GM23338 (cell line): ENCODE measurements at regions not wholly inside any gene's neighbourhood (a gene's known extent, or its start where the extent isn't known, plus 50 kb on each side); places are given as distances from the start of the nearest gene placed in this dataset.

ENCODE experiments used
- ATAC-seq: fragments of 200-7000 bp; cut with Tn5 transposase; 3 replicates; pipeline ENCODE4 v1.9.1; 2020
- DNase-seq: peaks from one replicate; pipeline ENCODE4 v3.0.0-alpha.2; 2015; ENCODE audit warnings: low spot score
- H2AFZ ChIP-seq: fragments of 200-600 bp; sonication (generic); 2 replicates; pipeline ENCODE4 v1.8.0; 2016; ENCODE audit warnings: antibody characterized with exemption, mild to moderate bottlenecking, moderate library complexity
- H3F3A ChIP-seq: fragments of 200-600 bp; sonication (generic); replicated peaks from 2 replicates; pipeline ENCODE4 v1.8.0; 2017; ENCODE audit warnings: antibody characterized with exemption, mixed run types, low read depth
- H3K27ac ChIP-seq: fragments of 200-600 bp; sonication (generic); 2 replicates; pipeline ENCODE4 v1.6.1; 2016; ENCODE audit warnings: low read depth
- H3K27me3 ChIP-seq: fragments of 200-600 bp; sonication (generic); 2 replicates; pipeline ENCODE4 v1.8.0; 2016; ENCODE audit warnings: mild to moderate bottlenecking, mixed run types, moderate library complexity; ENCODE audit not compliant: insufficient read depth
- H3K36me3 ChIP-seq: fragments of 200-600 bp; sonication (generic); 2 replicates; pipeline ENCODE4 v1.8.0; 2016; ENCODE audit warnings: mild to moderate bottlenecking; ENCODE audit not compliant: insufficient read depth
- H3K4me1 ChIP-seq: fragments of 200-600 bp; sonication (generic); 2 replicates; pipeline ENCODE4 v1.8.0; 2016; ENCODE audit warnings: mild to moderate bottlenecking, moderate library complexity; ENCODE audit not compliant: insufficient read depth
- H3K4me2 ChIP-seq: fragments of 200-600 bp; sonication (generic); 2 replicates; pipeline ENCODE4 v1.7.1; 2017; ENCODE audit warnings: mixed run types
- H3K4me3 ChIP-seq: fragments of 200-600 bp; sonication (generic); 2 replicates; pipeline ENCODE4 v1.6.1; 2016; ENCODE audit warnings: mixed run types
- H3K79me2 ChIP-seq: fragments of 200-600 bp; sonication (generic); replicated peaks from 2 replicates; pipeline ENCODE4 v1.8.0; 2017; ENCODE audit warnings: mild to moderate bottlenecking; ENCODE audit not compliant: insufficient read depth
- H3K9me2 ChIP-seq: fragments of 200-600 bp; sonication (generic); 2 replicates; pipeline ENCODE4 v1.8.0; 2017; ENCODE audit not compliant: insufficient read depth
- H4K20me1 ChIP-seq: fragments of 200-600 bp; sonication (generic); replicated peaks from 2 replicates; pipeline ENCODE4 v1.8.0; 2017; ENCODE audit warnings: mild to moderate bottlenecking; ENCODE audit not compliant: insufficient read depth
- H3K27ac Mint-ChIP-seq: 2 replicates; pipeline ENCODE4 v1.8.0; 2020; ENCODE audit warnings: inconsistent platforms, mild to moderate bottlenecking, moderate library complexity, mixed read lengths
- H3K27me3 Mint-ChIP-seq: 3 replicates; pipeline ENCODE4 v1.8.0; 2022; ENCODE audit warnings: low read depth, mild to moderate bottlenecking, moderate library complexity, mixed read lengths, inconsistent platforms; ENCODE audit not compliant: insufficient read depth, poor library complexity
- H3K36me3 Mint-ChIP-seq: 3 replicates; pipeline ENCODE4 v1.8.0; 2021; ENCODE audit warnings: low read depth, mild to moderate bottlenecking, inconsistent platforms, moderate library complexity, mixed read lengths
- H3K4me1 Mint-ChIP-seq: 3 replicates; pipeline ENCODE4 v1.8.0; 2020; ENCODE audit warnings: mild to moderate bottlenecking, inconsistent platforms, mixed read lengths
- H3K4me3 Mint-ChIP-seq: 3 replicates; pipeline ENCODE4 v1.8.0; 2021; ENCODE audit warnings: moderate library complexity, mild to moderate bottlenecking, inconsistent platforms, mixed read lengths
- H3K9me3 Mint-ChIP-seq: 3 replicates; pipeline ENCODE4 v1.8.0; 2020; ENCODE audit warnings: moderate library complexity, mild to moderate bottlenecking, inconsistent platforms, mixed read lengths
- CREB1 ChIP-seq: fragments of 250-450 bp; sonication (Bioruptor Pico); IDR thresholded peaks from 2 replicates; pipeline ENCODE4 v1.5.0; 2020; ENCODE audit warnings: low read depth, mild to moderate bottlenecking, moderate library complexity
- CTCF ChIP-seq, 2 experiments: fragments of 200-600 bp in 1 of 2; sonication (generic) in 1 of 2; conservative IDR thresholded peaks; 2 replicates each; pipeline versions ENCODE4 v1.5.1 to v1.6.1; 2016 to 2017; ENCODE audit warnings: antibody characterized with exemption in 2 of 2, low read depth in 2 of 2, mild to moderate bottlenecking in 2 of 2, moderate library complexity in 1 of 2
- ETS1 ChIP-seq: IDR thresholded peaks from 2 replicates; pipeline ENCODE4 v1.6.1; 2016; ENCODE audit warnings: antibody characterized with exemption
- EZH2 ChIP-seq: fragments of 200-600 bp; sonication (generic); IDR thresholded peaks from one replicate; pipeline ENCODE4 v1.8.0; 2017; ENCODE audit warnings: antibody characterized with exemption, mild to moderate bottlenecking, low read depth; ENCODE audit not compliant: unreplicated experiment
- EZH2phosphoT487 ChIP-seq: fragments of 200-600 bp; sonication (generic); IDR thresholded peaks from one replicate; pipeline ENCODE4 v1.8.1; 2018; ENCODE audit warnings: antibody characterized with exemption; ENCODE audit not compliant: unreplicated experiment
- JUNB ChIP-seq: IDR thresholded peaks from one replicate; pipeline ENCODE4 v1.6.1; 2016; ENCODE audit warnings: antibody characterized with exemption; ENCODE audit not compliant: unreplicated experiment
- ZNF114 ChIP-seq: fragments of 250-450 bp; sonication (Bioruptor Pico); IDR thresholded peaks from 2 replicates; pipeline ENCODE4 v1.5.0; 2020; ENCODE audit warnings: mild to moderate bottlenecking, moderate library complexity
- ZNF331 ChIP-seq: fragments of 250-450 bp; sonication (Bioruptor Pico); IDR thresholded peaks from 2 replicates; pipeline ENCODE4 v1.5.0; 2020; ENCODE audit warnings: low read depth, mild to moderate bottlenecking, moderate library complexity

- H2AFZ ChIP-seq = peak overlapping the region; percentile 53; the same call in 1 of the 2 replicates
- H3K27me3 Mint-ChIP-seq = no peaks in the 10 kb centered on the region
- no peaks in the 10 kb centered on the region for H3K27me3 ChIP-seq
- no peaks in the 10 kb centered on the region for H4K20me1 ChIP-seq
- 0 out of 3 replicates have a peak, but pooled peaks cover 3% of the 10 kb centered on the region for H3K4me1 Mint-ChIP-seq
- H3K36me3 Mint-ChIP-seq = no peaks in the 10 kb centered on the region
- ATAC-seq = peak; percentile 66
- no peak overlapping the region for H3K27ac Mint-ChIP-seq
- H3F3A ChIP-seq = no peaks in the 10 kb centered on the region
- no peak overlapping the region for H3K27ac ChIP-seq
- H3K79me2 ChIP-seq = no peaks in the 10 kb centered on the region
- H3K4me3 ChIP-seq = no peak overlapping the region
- TF ChIP-seq CREB1 (CRISPR knock-in tag) (no peak), EZH2 (no peak), ZNF331 (CRISPR knock-in tag) (no peak), JUNB (no peak), EZH2phosphoT487 (no peak)
- H3K4me1 ChIP-seq = no peaks in the 10 kb centered on the region
- H3K9me3 Mint-ChIP-seq = no peaks in the 10 kb centered on the region
- no peaks in the 10 kb centered on the region for H3K9me2 ChIP-seq
- H3K4me3 Mint-ChIP-seq = no peak overlapping the region
- H3K36me3 ChIP-seq = no peaks in the 10 kb centered on the region
- peak; percentile 21 for DNase-seq
- no peak overlapping the region for H3K4me2 ChIP-seq
These were observed 80.2 kb upstream of the NEBL start for GRCh38 chr10:20977300-20977699.

GRCh38 chr10:20976891-20977290, 79.8 kb upstream of the NEBL start:
- no peak overlapping the region for H3K27ac Mint-ChIP-seq
- no peaks in the 10 kb centered on the region for H3K9me2 ChIP-seq
- ATAC-seq (no peak), DNase-seq (no peak)
- H3K79me2 ChIP-seq = no peaks in the 10 kb centered on the region
- 0 out of 3 replicates have a peak, but pooled peaks cover 3% of the 10 kb centered on the region for H3K4me1 Mint-ChIP-seq
- H3K27ac ChIP-seq = no peak overlapping the region
- H3K27me3 Mint-ChIP-seq = no peaks in the 10 kb centered on the region
- H3F3A ChIP-seq = no peaks in the 10 kb centered on the region
- TF ChIP-seq CTCF (conservative IDR thresholded peaks at IDR 0.05; ENCODE audit: low read depth in 2 of 2) = no peak
- TF ChIP-seq CREB1 (CRISPR knock-in tag) = no peak
- TF ChIP-seq EZH2phosphoT487 = no peak
- TF ChIP-seq ETS1 = no peak
- TF ChIP-seq EZH2 = no peak
- no peak for TF ChIP-seq ZNF114
- H3K36me3 Mint-ChIP-seq = no peaks in the 10 kb centered on the region
- no peak overlapping the region for H3K4me3 ChIP-seq
- no peaks in the 10 kb centered on the region for H3K4me1 ChIP-seq
- H4K20me1 ChIP-seq = no peaks in the 10 kb centered on the region
- H3K27me3 ChIP-seq = no peaks in the 10 kb centered on the region
- no peaks in the 10 kb centered on the region for H3K9me3 Mint-ChIP-seq
- no peak overlapping the region for H3K4me2 ChIP-seq
- H3K36me3 ChIP-seq = no peaks in the 10 kb centered on the region
- H2AFZ ChIP-seq = peak overlapping the region; percentile 53; the same call in 1 of the 2 replicates
- no peak overlapping the region for H3K4me3 Mint-ChIP-seq
